KOPT-K1 (cell line): ENCODE measurements at regions not wholly inside any gene's neighbourhood (a gene's known extent, or its start where the extent isn't known, plus 50 kb on each side); places are given as distances from the start of the nearest gene placed in this dataset.
A peak's percentile ranks its signal among the peaks of the same experiment; 100 is the strongest.
"Not testable (repeated sequence)": the region's sequence is repeated elsewhere in the genome, so short reads cannot be mapped to it uniquely, and the experiment has no call there.

Source experiments
- H3K27ac ChIP-seq: fragments of 200-600 bp; sonication (generic); 2 replicates; pipeline ENCODE4 v1.5.1; 2016; ENCODE audit warnings: antibody characterized with exemption, mild to moderate bottlenecking, low read depth, low read length; ENCODE audit not compliant: poor library complexity, severe bottlenecking
- H3K36me3 ChIP-seq: fragments of 200-600 bp; sonication (generic); 2 replicates; pipeline ENCODE4 v1.5.1; 2017; ENCODE audit warnings: antibody characterized with exemption, mild to moderate bottlenecking, low read length, moderate library complexity; ENCODE audit not compliant: insufficient read depth
- H3K9me3 ChIP-seq: fragments of 200-600 bp; sonication (generic); 2 replicates; pipeline ENCODE4 v1.5.1; 2017; ENCODE audit warnings: antibody characterized with exemption, low read length, mild to moderate bottlenecking; ENCODE audit not compliant: insufficient read depth, poor library complexity, severe bottlenecking

- peaks cover 64% of the 10 kb centered on the region for H3K9me3 ChIP-seq
- H3K36me3 ChIP-seq, result no peaks in the 10 kb centered on the region
- no peak overlapping the region for H3K27ac ChIP-seq
Measured at GRCh38 chr10:9160275-9160674, 1105.8 kb downstream of the GATA3 start.

- Histone ChIP-seq H3K36me3 (no peaks in the 10 kb centered on the region), H3K27ac (no peak overlapping the region), H3K9me3 (peaks cover 61% of the 10 kb centered on the region)
Measured at GRCh38 chr10:9163699-9164098, 1109.2 kb downstream of the GATA3 start.

- Histone ChIP-seq H3K27ac (peak overlapping the region; percentile 0), H3K36me3 (no peaks in the 10 kb centered on the region)
Measured at GRCh38 chr10:9166770-9167169, 1112.3 kb downstream of the GATA3 start.

GRCh38 chr10:9172276-9172675 lies 1117.8 kb downstream of the GATA3 start:
- Histone ChIP-seq H3K27ac (no peak overlapping the region), H3K9me3 (peaks cover 5% of the 10 kb centered on the region), H3K36me3 (no peaks in the 10 kb centered on the region)

More at GRCh38 chr10:9166770-9167169, 1112.3 kb downstream of the GATA3 start:
- H3K9me3 ChIP-seq, result peaks cover 32% of the 10 kb centered on the region

- H3K36me3 ChIP-seq, result no peaks in the 10 kb centered on the region
- peak overlapping the region; percentile 8 for H3K27ac ChIP-seq
- peaks cover 5% of the 10 kb centered on the region for H3K9me3 ChIP-seq
Measured at GRCh38 chr10:9175200-9175599, 1120.7 kb downstream of the GATA3 start.

GRCh38 chr10:9183197-9183880 lies 1128.9 kb downstream of the GATA3 start:
- not testable (repeated sequence) for H3K9me3 ChIP-seq, H3K27ac ChIP-seq, H3K36me3 ChIP-seq

GRCh38 chr10:9188022-9188810 lies 1133.7 kb downstream of the GATA3 start:
- no peaks in the 10 kb centered on the region for H3K9me3 ChIP-seq
- no peaks in the 10 kb centered on the region for H3K36me3 ChIP-seq
- no peak overlapping the region for H3K27ac ChIP-seq

GRCh38 chr10:9189448-9189847 lies 1135.0 kb downstream of the GATA3 start:
- Histone ChIP-seq H3K27ac (no peak overlapping the region), H3K9me3 (no peaks in the 10 kb centered on the region), H3K36me3 (no peaks in the 10 kb centered on the region)

- no peak overlapping the region for H3K27ac ChIP-seq
- no peaks in the 10 kb centered on the region for H3K9me3 ChIP-seq
Measured at GRCh38 chr10:9193120-9193519, 1138.6 kb downstream of the GATA3 start.

GRCh38 chr10:9195385-9195784 lies 1140.9 kb downstream of the GATA3 start:
- Histone ChIP-seq H3K9me3 (no peaks in the 10 kb centered on the region), H3K36me3 (no peaks in the 10 kb centered on the region), H3K27ac (no peak overlapping the region)

More at GRCh38 chr10:9193120-9193519, 1138.6 kb downstream of the GATA3 start:
- no peaks in the 10 kb centered on the region for H3K36me3 ChIP-seq

- H3K36me3 ChIP-seq, result no peaks in the 10 kb centered on the region
- no peak overlapping the region for H3K27ac ChIP-seq
- no peaks in the 10 kb centered on the region for H3K9me3 ChIP-seq
Measured at GRCh38 chr10:9198611-9199010, 1144.1 kb downstream of the GATA3 start.

- Histone ChIP-seq H3K36me3 (no peaks in the 10 kb centered on the region), H3K9me3 (no peaks in the 10 kb centered on the region), H3K27ac (no peak overlapping the region)
Measured at GRCh38 chr10:9205558-9205957, 1151.1 kb downstream of the GATA3 start.

GRCh38 chr10:9209105-9209798 lies 1154.8 kb downstream of the GATA3 start:
- H3K27ac ChIP-seq, result no peak overlapping the region
- H3K36me3 ChIP-seq, result no peaks in the 10 kb centered on the region
- H3K9me3 ChIP-seq, result no peaks in the 10 kb centered on the region

- Histone ChIP-seq H3K27ac (no peak overlapping the region), H3K36me3 (no peaks in the 10 kb centered on the region), H3K9me3 (no peaks in the 10 kb centered on the region)
Measured at GRCh38 chr10:9211228-9211627, 1156.7 kb downstream of the GATA3 start.

- no peaks in the 10 kb centered on the region for H3K9me3 ChIP-seq
- H3K27ac ChIP-seq, result no peak overlapping the region
- no peaks in the 10 kb centered on the region for H3K36me3 ChIP-seq
Measured at GRCh38 chr10:9214618-9215017, 1160.1 kb downstream of the GATA3 start.
